ENCODE measurements at regions not wholly inside any gene's neighbourhood (a gene's known extent, or its start where the extent isn't known, plus 50 kb on each side); places are given as distances from the start of the nearest gene placed in this dataset.

GRCh38 chr5:121164632-121165031 is 687.0 kb upstream of the FTMT start:
- no peak for DNase-seq
- Histone ChIP-seq H3K4me3 (ENCODE audit: insufficient read depth, low read depth, low read length) (no peak overlapping the region), H3K27me3 (ENCODE audit: control insufficient read depth, insufficient read depth, low read length) (no peaks in the 10 kb centered on the region)

GRCh38 chr5:121171361-121171760 is 680.3 kb upstream of the FTMT start:
- no peak for DNase-seq

More at GRCh38 chr5:121164632-121165031, 687.0 kb upstream of the FTMT start:
- no peaks in the 10 kb centered on the region for H3K36me3 ChIP-seq (replicated peaks; ENCODE audit: control insufficient read depth, insufficient read depth, low read length)

GRCh38 chr5:121171834-121172233 is 679.8 kb upstream of the FTMT start:
- Histone ChIP-seq H3K36me3 (replicated peaks; ENCODE audit: control insufficient read depth, insufficient read depth, low read length) (no peaks in the 10 kb centered on the region), H3K4me3 (ENCODE audit: insufficient read depth, low read depth, low read length) (no peak overlapping the region), H3K27me3 (ENCODE audit: control insufficient read depth, insufficient read depth, low read length) (no peaks in the 10 kb centered on the region)
- no peak for DNase-seq

More at GRCh38 chr5:121171361-121171760, 680.3 kb upstream of the FTMT start:
- no peaks in the 10 kb centered on the region for H3K36me3 ChIP-seq (replicated peaks; ENCODE audit: control insufficient read depth, insufficient read depth, low read length)
- no peaks in the 10 kb centered on the region for H3K27me3 ChIP-seq (ENCODE audit: control insufficient read depth, insufficient read depth, low read length)
- no peak overlapping the region for H3K4me3 ChIP-seq (ENCODE audit: insufficient read depth, low read depth, low read length)

GRCh38 chr5:121174351-121174750 is 677.3 kb upstream of the FTMT start:
- Histone ChIP-seq H3K27me3 (ENCODE audit: control insufficient read depth, insufficient read depth, low read length) (no peaks in the 10 kb centered on the region), H3K36me3 (replicated peaks; ENCODE audit: control insufficient read depth, insufficient read depth, low read length) (no peaks in the 10 kb centered on the region), H3K4me3 (ENCODE audit: insufficient read depth, low read depth, low read length) (no peak overlapping the region)
- DNase-seq: no peak

GRCh38 chr5:121175986-121176385 is 675.7 kb upstream of the FTMT start:
- no peak overlapping the region for H3K4me3 ChIP-seq (ENCODE audit: insufficient read depth, low read depth, low read length)
- H3K27me3 ChIP-seq (ENCODE audit: control insufficient read depth, insufficient read depth, low read length): no peaks in the 10 kb centered on the region
- no peaks in the 10 kb centered on the region for H3K36me3 ChIP-seq (replicated peaks; ENCODE audit: control insufficient read depth, insufficient read depth, low read length)
- no peak for DNase-seq

GRCh38 chr5:121182788-121183490 is 668.7 kb upstream of the FTMT start:
- no peaks in the 10 kb centered on the region for H3K27me3 ChIP-seq (ENCODE audit: control insufficient read depth, insufficient read depth, low read length)
- no peak for DNase-seq
- no peak overlapping the region for H3K4me3 ChIP-seq (ENCODE audit: insufficient read depth, low read depth, low read length)
- no peaks in the 10 kb centered on the region for H3K36me3 ChIP-seq (replicated peaks; ENCODE audit: control insufficient read depth, insufficient read depth, low read length)

GRCh38 chr5:121188849-121189248 is 662.8 kb upstream of the FTMT start:
- no peaks in the 10 kb centered on the region for H3K36me3 ChIP-seq (replicated peaks; ENCODE audit: control insufficient read depth, insufficient read depth, low read length)
- H3K4me3 ChIP-seq (ENCODE audit: insufficient read depth, low read depth, low read length): no peak overlapping the region
- no peaks in the 10 kb centered on the region for H3K27me3 ChIP-seq (ENCODE audit: control insufficient read depth, insufficient read depth, low read length)
- DNase-seq: no peak

GRCh38 chr5:121189342-121190305 is 662.1 kb upstream of the FTMT start:
- no peak overlapping the region for H3K4me3 ChIP-seq (ENCODE audit: insufficient read depth, low read depth, low read length)
- DNase-seq: no peak
- no peaks in the 10 kb centered on the region for H3K27me3 ChIP-seq (ENCODE audit: control insufficient read depth, insufficient read depth, low read length)
- H3K36me3 ChIP-seq (replicated peaks; ENCODE audit: control insufficient read depth, insufficient read depth, low read length): no peaks in the 10 kb centered on the region

- no peak for DNase-seq
- Histone ChIP-seq H3K27me3 (ENCODE audit: control insufficient read depth, insufficient read depth, low read length) (no peaks in the 10 kb centered on the region), H3K4me3 (ENCODE audit: insufficient read depth, low read depth, low read length) (no peak overlapping the region), H3K36me3 (replicated peaks; ENCODE audit: control insufficient read depth, insufficient read depth, low read length) (no peaks in the 10 kb centered on the region)
Observed at GRCh38 chr5:121199216-121199999, 652.3 kb upstream of the FTMT start.

- H3K36me3 ChIP-seq (replicated peaks; ENCODE audit: control insufficient read depth, insufficient read depth, low read length): no peaks in the 10 kb centered on the region
- no peak for DNase-seq
- no peaks in the 10 kb centered on the region for H3K27me3 ChIP-seq (ENCODE audit: control insufficient read depth, insufficient read depth, low read length)
- H3K4me3 ChIP-seq (ENCODE audit: insufficient read depth, low read depth, low read length): no peak overlapping the region
Observed at GRCh38 chr5:121218086-121218485, 633.6 kb upstream of the FTMT start.

- no peaks in the 10 kb centered on the region for H3K36me3 ChIP-seq (replicated peaks; ENCODE audit: control insufficient read depth, insufficient read depth, low read length)
- no peak overlapping the region for H3K4me3 ChIP-seq (ENCODE audit: insufficient read depth, low read depth, low read length)
- H3K27me3 ChIP-seq (ENCODE audit: control insufficient read depth, insufficient read depth, low read length): no peaks in the 10 kb centered on the region
- DNase-seq: no peak
Observed at GRCh38 chr5:121221483-121221882, 630.2 kb upstream of the FTMT start.

GRCh38 chr5:121226765-121227164 is 624.9 kb upstream of the FTMT start:
- Histone ChIP-seq H3K27me3 (ENCODE audit: control insufficient read depth, insufficient read depth, low read length) (no peaks in the 10 kb centered on the region), H3K4me3 (ENCODE audit: insufficient read depth, low read depth, low read length) (no peak overlapping the region), H3K36me3 (replicated peaks; ENCODE audit: control insufficient read depth, insufficient read depth, low read length) (no peaks in the 10 kb centered on the region)
- no peak for DNase-seq

- Histone ChIP-seq H3K27me3 (ENCODE audit: control insufficient read depth, insufficient read depth, low read length) (no peaks in the 10 kb centered on the region), H3K4me3 (ENCODE audit: insufficient read depth, low read depth, low read length) (no peak overlapping the region)
- no peak for DNase-seq
Observed at GRCh38 chr5:121239951-121240350, 611.7 kb upstream of the FTMT start.

GRCh38 chr5:121246971-121247370 is 604.7 kb upstream of the FTMT start:
- Histone ChIP-seq H3K4me3 (ENCODE audit: insufficient read depth, low read depth, low read length) (no peak overlapping the region), H3K27me3 (ENCODE audit: control insufficient read depth, insufficient read depth, low read length) (no peaks in the 10 kb centered on the region), H3K36me3 (replicated peaks; ENCODE audit: control insufficient read depth, insufficient read depth, low read length) (no peaks in the 10 kb centered on the region)
- DNase-seq: no peak

More at GRCh38 chr5:121239951-121240350, 611.7 kb upstream of the FTMT start:
- no peaks in the 10 kb centered on the region for H3K36me3 ChIP-seq (replicated peaks; ENCODE audit: control insufficient read depth, insufficient read depth, low read length)
